CMK (cell line): ENCODE measurements at regions not wholly inside any gene's neighbourhood (a gene's known extent, or its start where the extent isn't known, plus 50 kb on each side); places are given as distances from the start of the nearest gene placed in this dataset.

ENCODE experiments used
- DNase-seq: peaks from one replicate; pipeline ENCODE4 v3.0.0-alpha.2; 2010; ENCODE audit warnings: low read depth

- DNase-seq: no peak
These were observed 130.4 kb downstream of the GLI2 start for GRCh38 chr2:120866071-120866470.

GRCh38 chr2:120866483-120867140 lies 130.9 kb downstream of the GLI2 start:
- DNase-seq: no peak

- DNase-seq: no peak
These were observed 131.9 kb downstream of the GLI2 start for GRCh38 chr2:120867290-120868241.

GRCh38 chr2:120868366-120868765 lies 132.7 kb downstream of the GLI2 start:
- DNase-seq: no peak

- no peak for DNase-seq
These were observed 133.5 kb downstream of the GLI2 start for GRCh38 chr2:120869036-120869729.

- DNase-seq: no peak
These were observed 134.2 kb downstream of the GLI2 start for GRCh38 chr2:120869730-120870466.

- DNase-seq: no peak
These were observed 134.8 kb downstream of the GLI2 start for GRCh38 chr2:120870467-120870788.

- DNase-seq: no peak
These were observed 135.5 kb downstream of the GLI2 start for GRCh38 chr2:120871016-120871635.

- DNase-seq: no peak
These were observed 136.4 kb downstream of the GLI2 start for GRCh38 chr2:120871881-120872620.

- DNase-seq: no peak
These were observed 138.6 kb downstream of the GLI2 start for GRCh38 chr2:120873958-120874887.

- no peak for DNase-seq
These were observed 139.2 kb downstream of the GLI2 start for GRCh38 chr2:120874888-120875275.

- no peak for DNase-seq
These were observed 139.8 kb downstream of the GLI2 start for GRCh38 chr2:120875431-120875830.

GRCh38 chr2:120876526-120877280 lies 141.0 kb downstream of the GLI2 start:
- DNase-seq: no peak

GRCh38 chr2:120877409-120877808 lies 141.7 kb downstream of the GLI2 start:
- no peak for DNase-seq

GRCh38 chr2:120878970-120879369 lies 143.3 kb downstream of the GLI2 start:
- no peak for DNase-seq

- no peak for DNase-seq
These were observed 144.0 kb downstream of the GLI2 start for GRCh38 chr2:120879431-120880295.

GRCh38 chr2:120880381-120880780 lies 144.7 kb downstream of the GLI2 start:
- no peak for DNase-seq
